ENCODE measurements at regions not wholly inside any gene's neighbourhood (a gene's known extent, or its start where the extent isn't known, plus 50 kb on each side); places are given as distances from the start of the nearest gene placed in this dataset.

DNA sequence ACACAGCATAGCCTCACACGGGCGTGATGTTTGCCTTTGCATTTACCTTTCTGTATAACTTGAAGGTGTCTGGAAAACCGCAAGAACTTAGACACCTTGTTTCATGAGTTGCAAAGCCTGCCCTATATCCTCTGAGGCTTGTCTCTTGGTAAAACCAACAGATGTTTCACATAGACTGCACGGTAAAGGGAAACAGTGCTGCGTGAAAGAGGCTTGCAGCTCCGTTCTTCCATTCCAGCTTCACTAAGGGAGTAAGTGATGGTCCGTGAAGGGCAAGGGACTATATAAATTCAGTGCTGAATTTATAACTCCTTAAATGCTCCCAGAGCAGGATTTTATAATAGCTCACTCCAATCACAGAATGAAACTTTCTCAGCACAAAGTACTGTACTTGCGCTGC is 360.5 kb downstream of the SOX11 start:
- H3K4me3 ChIP-seq (ENCODE audit: low read depth, low read length), result no peak overlapping the region

DNA sequence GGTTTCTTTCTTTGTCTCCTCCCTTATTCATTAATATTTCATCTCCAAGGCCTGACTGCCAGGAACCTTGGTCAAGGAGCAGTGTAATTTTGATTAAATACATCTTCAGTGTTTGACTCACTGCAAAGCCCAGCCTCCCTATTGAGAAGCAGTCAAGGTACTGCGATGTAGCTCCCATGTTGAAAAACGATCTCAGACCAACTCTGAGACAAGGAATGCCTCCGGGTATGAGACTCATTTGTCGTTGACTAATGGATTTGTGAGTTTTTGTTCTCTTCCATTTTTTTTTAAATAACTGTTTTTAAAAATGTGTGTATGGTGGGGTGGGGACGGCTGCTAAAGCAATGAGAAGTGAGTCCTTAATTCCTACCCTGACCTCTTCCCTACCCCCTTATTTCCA is 361.6 kb downstream of the SOX11 start:
- no peak overlapping the region for H3K4me3 ChIP-seq (ENCODE audit: low read depth, low read length)
- TF ChIP-seq, protein P1, sequence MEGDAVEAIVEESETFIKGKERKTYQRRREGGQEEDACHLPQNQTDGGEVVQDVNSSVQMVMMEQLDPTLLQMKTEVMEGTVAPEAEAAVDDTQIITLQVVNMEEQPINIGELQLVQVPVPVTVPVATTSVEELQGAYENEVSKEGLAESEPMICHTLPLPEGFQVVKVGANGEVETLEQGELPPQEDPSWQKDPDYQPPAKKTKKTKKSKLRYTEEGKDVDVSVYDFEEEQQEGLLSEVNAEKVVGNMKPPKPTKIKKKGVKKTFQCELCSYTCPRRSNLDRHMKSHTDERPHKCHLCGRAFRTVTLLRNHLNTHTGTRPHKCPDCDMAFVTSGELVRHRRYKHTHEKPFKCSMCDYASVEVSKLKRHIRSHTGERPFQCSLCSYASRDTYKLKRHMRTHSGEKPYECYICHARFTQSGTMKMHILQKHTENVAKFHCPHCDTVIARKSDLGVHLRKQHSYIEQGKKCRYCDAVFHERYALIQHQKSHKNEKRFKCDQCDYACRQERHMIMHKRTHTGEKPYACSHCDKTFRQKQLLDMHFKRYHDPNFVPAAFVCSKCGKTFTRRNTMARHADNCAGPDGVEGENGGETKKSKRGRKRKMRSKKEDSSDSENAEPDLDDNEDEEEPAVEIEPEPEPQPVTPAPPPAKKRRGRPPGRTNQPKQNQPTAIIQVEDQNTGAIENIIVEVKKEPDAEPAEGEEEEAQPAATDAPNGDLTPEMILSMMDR (IDR thresholded peaks at IDR 0.05; ENCODE audit: borderline replicate concordance, insufficient read depth, low read depth, low read length), result no peak

More for the DNA sequence above, 360.5 kb downstream of the SOX11 start:
- TF ChIP-seq, protein P1 (IDR thresholded peaks at IDR 0.05; ENCODE audit: borderline replicate concordance, insufficient read depth, low read depth, low read length), result no peak

DNA sequence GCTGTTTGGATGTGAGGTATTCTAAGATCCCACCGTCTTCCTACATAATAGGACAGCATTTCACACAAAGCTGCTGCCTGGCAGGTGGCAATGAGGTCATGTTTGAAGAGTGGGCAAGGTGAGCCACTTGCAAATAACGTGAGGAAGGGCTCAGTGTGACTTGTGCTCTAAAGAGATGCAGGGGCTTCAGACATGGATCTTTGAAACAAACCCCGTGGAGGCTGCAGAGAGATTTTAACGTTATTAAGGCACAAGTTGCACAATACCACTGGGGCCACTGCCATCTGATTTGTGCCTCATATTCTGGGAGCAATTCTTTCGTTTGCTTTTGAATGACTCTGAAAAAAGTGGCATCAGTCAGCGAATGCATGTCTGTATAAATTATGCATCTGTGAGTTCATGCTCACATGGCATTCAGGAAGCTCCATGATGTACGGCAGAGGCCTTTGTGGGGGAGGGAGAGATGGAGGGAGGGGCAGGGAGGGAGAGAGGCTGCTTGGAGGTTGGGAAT is 362.0 kb downstream of the SOX11 start:
- no peak overlapping the region for H3K4me3 ChIP-seq (ENCODE audit: low read depth, low read length)
- TF ChIP-seq, protein P1 (IDR thresholded peaks at IDR 0.05; ENCODE audit: borderline replicate concordance, insufficient read depth, low read depth, low read length), result no peak

DNA sequence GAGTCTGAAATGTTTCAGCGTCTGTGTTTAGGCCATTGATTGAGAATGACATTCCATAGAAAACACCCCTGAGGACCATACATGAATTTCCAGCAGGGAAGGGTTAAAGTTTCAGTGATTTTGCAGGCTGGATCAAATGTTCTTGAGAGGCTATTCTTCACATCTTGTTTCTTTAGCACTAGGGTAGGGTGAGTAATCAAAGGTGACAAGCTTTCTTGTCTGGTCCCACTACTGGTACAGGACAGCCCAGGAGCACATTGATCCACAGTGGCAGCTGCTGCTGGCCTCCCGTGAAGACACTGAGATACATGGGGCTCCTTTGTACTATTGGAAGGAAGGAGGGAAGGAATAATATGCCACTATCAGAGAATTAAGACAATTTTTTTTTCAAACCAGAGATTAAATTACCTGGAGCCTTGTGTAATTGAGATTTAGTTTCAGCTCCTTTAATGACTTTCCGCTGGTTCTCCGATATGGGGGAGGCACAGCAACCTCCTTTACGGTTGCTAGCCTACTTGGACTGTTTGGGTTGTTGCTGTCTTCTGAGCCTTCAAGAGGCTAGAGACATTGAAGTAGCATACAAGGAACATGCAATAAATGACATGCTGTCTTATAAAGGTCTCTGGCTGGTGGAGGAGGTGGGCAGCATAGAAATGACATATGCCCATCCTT is 368.9 kb downstream of the SOX11 start:
- TF ChIP-seq, protein P1 (IDR thresholded peaks at IDR 0.05; ENCODE audit: borderline replicate concordance, insufficient read depth, low read depth, low read length), result no peak

DNA sequence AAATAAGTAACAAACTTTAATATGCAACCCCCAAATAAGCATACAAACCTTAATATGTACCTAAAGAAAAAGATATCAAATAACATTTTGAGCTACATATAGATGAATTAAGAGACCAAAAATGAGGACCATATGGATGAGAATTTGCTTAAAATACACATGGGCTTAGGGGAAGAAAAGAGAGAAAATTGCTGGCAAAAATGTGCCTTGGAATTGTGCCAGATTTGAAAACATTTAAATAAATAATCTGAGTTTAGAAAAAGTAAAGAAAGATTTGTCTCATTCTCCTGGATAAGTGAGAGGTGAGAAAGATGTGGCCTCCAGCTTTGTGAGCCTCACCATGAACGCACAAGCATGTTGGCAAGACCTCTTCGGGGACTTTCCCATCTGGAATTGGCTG is 372.6 kb downstream of the SOX11 start:
- TF ChIP-seq, protein P1 (IDR thresholded peaks at IDR 0.05; ENCODE audit: borderline replicate concordance, insufficient read depth, low read depth, low read length), result no peak
- H3K4me3 ChIP-seq (ENCODE audit: low read depth, low read length), result no peak overlapping the region

More for the DNA sequence above, 368.9 kb downstream of the SOX11 start:
- H3K4me3 ChIP-seq (ENCODE audit: low read depth, low read length), result no peak overlapping the region

DNA sequence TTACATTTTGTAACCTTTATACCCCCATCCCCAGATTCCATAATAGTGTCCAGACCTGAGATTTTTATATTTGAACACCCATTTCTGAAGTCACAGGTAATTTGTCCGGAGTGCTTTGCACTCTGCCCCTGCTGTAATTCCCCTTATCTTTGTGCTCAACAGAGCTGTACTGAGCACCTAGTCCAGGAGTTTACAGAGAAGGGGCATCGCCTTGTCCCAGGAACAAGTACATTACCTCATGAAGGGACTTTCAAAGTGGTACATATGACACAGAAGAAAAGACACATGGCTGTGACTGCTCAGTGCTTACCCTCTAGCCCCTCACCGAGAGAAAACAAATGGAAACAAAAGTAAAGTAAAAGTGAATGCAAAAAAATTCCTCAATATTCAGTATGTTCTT is 373.5 kb downstream of the SOX11 start:
- TF ChIP-seq, protein P1 (IDR thresholded peaks at IDR 0.05; ENCODE audit: borderline replicate concordance, insufficient read depth, low read depth, low read length), result no peak

DNA sequence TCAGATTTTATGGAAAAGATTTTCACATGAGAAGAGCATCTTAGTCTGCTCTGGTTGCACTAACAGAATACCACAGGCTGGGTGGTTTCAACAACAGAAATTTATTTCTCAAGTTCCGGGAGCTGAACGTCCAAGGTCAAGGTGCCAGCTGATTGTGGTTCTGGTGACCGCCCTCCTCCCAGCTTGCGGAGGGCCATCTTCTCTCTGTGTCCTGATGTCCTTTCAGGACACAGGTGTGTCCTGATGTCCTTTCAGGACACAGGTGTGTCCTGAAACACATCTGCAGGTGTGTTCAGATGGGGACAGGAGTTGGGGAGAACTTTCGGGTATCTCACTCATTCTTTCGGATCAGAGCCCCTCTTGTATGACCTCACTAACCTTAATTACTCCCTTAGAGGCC is 374.9 kb downstream of the SOX11 start:
- H3K4me3 ChIP-seq (ENCODE audit: low read depth, low read length), result no peak overlapping the region
- TF ChIP-seq, protein P1 (IDR thresholded peaks at IDR 0.05; ENCODE audit: borderline replicate concordance, insufficient read depth, low read depth, low read length), result no peak

More for the DNA sequence above, 373.5 kb downstream of the SOX11 start:
- no peak overlapping the region for H3K4me3 ChIP-seq (ENCODE audit: low read depth, low read length)

Measured in GM12875 (cell line).